GM18909 (cell line): ENCODE measurements at regions not wholly inside any gene's neighbourhood (a gene's known extent, or its start where the extent isn't known, plus 50 kb on each side); places are given as distances from the start of the nearest gene placed in this dataset.

Experiments
- ATAC-seq: cut with Tn5 transposase; IDR thresholded peaks from one replicate; pipeline ENCODE4 v1.9.1; 2021; ENCODE audit warnings: mild to moderate bottlenecking; ENCODE audit not compliant: unreplicated experiment, poor library complexity

DNA sequence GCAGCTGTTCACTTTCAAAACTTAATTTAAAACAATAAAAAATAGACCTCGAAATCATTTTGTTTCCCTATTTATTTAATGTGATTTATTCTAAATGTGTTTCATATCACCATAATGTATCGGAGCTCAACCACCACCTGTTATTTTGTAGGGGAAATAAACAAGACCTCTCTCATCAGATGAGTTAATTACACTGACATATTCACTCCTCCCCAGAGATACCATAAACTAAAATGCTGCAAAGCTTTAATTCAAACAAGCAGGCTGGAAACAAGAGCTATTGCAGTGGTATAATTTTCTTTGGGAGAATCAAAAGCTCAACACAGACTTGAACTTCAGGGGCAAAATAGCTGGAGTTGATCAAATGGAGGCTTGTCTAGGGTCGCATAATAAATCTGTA lies 303.5 kb upstream of the TSHZ2 start:
- no peak for ATAC-seq

GRCh38 chr20:52667358-52667757 lies 304.8 kb upstream of the TSHZ2 start:
- no peak for ATAC-seq

DNA sequence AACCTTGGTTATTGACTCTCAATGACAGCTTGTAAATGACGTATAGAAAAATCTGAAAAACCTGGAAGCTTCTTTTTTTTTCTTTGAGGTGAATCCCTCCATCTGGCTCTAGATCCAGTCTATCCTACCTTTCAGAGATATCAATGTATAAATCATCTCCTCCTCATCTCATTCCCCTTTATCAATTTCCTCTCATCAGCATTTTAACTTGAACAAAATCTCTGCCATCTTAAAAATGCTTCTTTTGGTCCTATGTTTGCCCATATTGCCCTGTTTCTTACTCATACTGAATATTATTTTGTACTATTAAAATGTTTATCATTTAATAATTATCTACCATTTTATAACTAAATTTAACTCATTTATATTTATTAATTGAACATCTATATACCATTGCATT lies 306.7 kb upstream of the TSHZ2 start:
- ATAC-seq, result no peak

GRCh38 chr20:52655395-52655794 lies 316.8 kb upstream of the TSHZ2 start:
- no peak for ATAC-seq

GRCh38 chr20:52654567-52654966 lies 317.6 kb upstream of the TSHZ2 start:
- ATAC-seq, result no peak

DNA sequence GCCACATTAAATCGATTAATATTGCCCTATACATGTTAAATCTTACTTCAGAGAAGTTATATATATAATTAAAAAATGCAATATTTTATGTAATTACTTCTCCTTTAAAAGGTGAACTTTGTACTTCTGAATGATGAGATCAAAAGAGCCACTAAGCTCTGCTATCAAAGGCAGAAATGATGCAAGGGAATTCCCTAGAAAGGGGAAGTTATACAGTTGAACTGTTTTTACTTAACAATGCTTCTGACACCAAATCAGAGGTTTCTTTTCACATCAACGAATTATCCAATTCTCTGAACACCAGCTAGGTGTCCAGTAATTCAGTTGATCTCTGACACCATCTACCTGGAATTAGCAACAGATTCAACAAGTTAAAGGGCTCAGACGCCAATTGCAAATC lies 319.9 kb upstream of the TSHZ2 start:
- ATAC-seq, result no peak

GRCh38 chr20:52649727-52650126 lies 322.4 kb upstream of the TSHZ2 start:
- ATAC-seq, result no peak

- ATAC-seq, result no peak
Measured at GRCh38 chr20:52645822-52646221, 326.3 kb upstream of the TSHZ2 start.

DNA sequence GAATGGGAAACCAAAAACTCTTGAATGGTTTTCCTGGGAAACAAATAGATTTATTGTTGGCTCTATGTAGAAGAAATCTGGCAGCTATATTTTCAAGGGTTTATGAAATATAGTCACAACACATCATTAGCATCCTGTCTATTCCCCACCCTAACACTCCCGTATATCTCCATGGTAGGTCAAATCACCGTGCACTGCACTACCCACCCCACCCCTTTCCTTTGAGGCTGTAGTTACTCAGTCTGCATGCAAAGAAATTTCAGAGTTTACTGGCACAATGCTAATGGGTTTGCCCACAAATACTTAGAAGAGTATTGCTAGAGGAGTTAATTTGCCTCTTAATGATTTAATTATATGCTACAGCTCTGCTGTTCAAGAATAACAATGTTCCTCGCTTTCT lies 329.1 kb upstream of the TSHZ2 start:
- no peak for ATAC-seq

GRCh38 chr20:52637201-52637600 lies 335.0 kb upstream of the TSHZ2 start:
- ATAC-seq, result no peak

DNA sequence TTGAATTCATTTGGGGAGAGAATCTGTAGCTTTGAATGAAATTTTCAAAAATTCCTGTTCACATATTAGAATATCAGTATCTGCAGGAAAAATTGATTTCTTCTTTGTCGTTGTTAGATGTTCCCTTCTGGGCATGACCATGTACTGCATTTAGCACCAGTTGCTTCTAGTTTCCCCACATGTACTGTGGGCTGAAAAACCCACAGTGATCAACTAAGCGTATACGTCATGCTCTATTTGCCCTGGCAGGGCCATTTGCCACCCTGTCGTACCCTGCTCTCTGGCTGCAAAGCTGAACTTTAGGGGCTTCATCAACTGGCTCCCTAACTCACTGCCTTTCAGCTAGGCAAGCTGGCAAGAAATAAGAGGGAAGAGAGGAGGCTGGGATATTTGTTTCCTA lies 340.7 kb upstream of the TSHZ2 start:
- ATAC-seq, result no peak

GRCh38 chr20:52630138-52630537 lies 342.0 kb upstream of the TSHZ2 start:
- ATAC-seq, result no peak

DNA sequence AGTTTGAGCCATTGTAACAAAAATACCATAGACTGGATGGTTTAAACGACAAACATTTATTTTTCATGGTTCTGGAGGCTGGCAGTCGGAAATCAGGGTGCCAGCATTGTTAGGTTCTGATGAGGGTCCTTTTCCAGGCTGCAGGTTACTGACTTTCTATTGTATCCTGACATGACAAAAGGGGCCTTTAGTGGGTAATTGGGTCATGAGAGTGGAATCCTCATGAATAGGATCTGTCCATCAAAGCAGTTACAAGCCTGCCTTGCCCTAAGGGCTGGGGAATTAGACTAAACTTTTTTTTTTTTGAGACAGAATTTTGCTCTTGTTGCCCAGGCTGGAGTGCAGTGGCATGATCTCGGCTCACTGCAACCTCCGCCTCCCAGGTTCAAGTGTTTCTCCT lies 347.9 kb upstream of the TSHZ2 start:
- no peak for ATAC-seq

DNA sequence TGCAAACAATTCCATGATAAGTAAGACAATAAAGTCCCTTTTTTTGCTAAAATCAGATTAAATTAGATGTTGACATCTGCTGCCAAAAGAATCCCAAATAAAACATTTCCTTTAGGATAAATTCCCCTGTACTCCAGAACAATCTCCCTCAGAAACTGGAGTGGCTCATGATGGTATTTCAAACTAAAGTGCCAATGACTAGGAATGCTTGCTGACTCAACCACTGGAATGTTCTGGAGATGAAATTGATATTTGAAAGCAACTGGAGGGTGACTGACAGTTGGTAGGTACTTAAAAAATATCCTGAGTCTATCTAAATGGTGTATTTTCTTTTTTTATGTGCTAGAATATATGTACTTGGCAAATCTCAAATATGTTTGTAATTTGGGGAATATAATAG lies 350.1 kb upstream of the TSHZ2 start:
- ATAC-seq, result no peak

GRCh38 chr20:52621401-52621800 lies 350.8 kb upstream of the TSHZ2 start:
- ATAC-seq, result no peak

- ATAC-seq, result no peak
Measured at GRCh38 chr20:52619671-52620070, 352.5 kb upstream of the TSHZ2 start.

GRCh38 chr20:52619101-52619500 lies 353.1 kb upstream of the TSHZ2 start:
- no peak for ATAC-seq

- no peak for ATAC-seq
Measured at GRCh38 chr20:52616629-52617028, 355.5 kb upstream of the TSHZ2 start.

- no peak for ATAC-seq
Measured at GRCh38 chr20:52614051-52614863, 357.9 kb upstream of the TSHZ2 start.

DNA sequence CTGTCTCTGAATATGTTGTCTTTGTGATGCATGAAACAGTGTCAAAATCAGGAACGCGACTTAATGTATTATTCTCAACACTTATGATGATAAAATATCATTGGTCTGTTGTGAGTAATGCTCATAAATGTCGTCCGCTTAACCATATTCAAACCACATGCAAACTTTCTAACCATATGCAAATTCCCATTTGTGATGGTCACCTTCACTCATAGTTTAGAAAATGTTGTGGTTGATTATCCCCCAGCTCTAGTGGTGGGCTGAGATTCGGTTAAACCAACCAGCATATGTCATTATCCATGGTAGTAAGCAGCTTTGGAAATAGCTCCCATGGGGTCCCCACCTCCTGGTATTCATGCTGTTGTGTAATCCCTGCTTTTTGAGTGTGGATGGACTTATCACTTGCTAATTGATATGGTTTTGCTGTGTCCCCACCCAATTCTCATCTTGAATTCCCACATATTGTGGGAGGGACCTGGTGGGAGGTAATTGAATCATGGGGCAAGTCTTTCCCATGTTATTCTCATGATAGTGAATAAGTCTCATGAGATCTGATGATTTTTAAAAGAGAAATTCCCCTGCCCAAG lies 360.0 kb upstream of the TSHZ2 start:
- ATAC-seq, result no peak

GRCh38 chr20:52610749-52611148 lies 361.4 kb upstream of the TSHZ2 start:
- ATAC-seq, result no peak

- no peak for ATAC-seq
Measured at GRCh38 chr20:52601295-52601971, 370.7 kb upstream of the TSHZ2 start.
